GM23248 (cell line): ENCODE measurements at regions not wholly inside any gene's neighbourhood (a gene's known extent, or its start where the extent isn't known, plus 50 kb on each side); places are given as distances from the start of the nearest gene placed in this dataset.

Source experiments
- DNase-seq: peaks from one replicate; pipeline ENCODE4 v3.0.0-alpha.2; 2015
- H2AFZ ChIP-seq: fragments of 200-600 bp; sonication (generic); 2 replicates; pipeline ENCODE4 v1.6.1; 2016; ENCODE audit warnings: antibody characterized with exemption
- H3F3A ChIP-seq: fragments of 200-600 bp; sonication (generic); 2 replicates; pipeline ENCODE4 v1.6.1; 2016; ENCODE audit warnings: mild to moderate bottlenecking, antibody characterized with exemption, mixed run types; ENCODE audit not compliant: insufficient read depth
- H3K27ac ChIP-seq: fragments of 200-600 bp; sonication (generic); 2 replicates; pipeline ENCODE4 v1.5.1; 2016; ENCODE audit warnings: mild to moderate bottlenecking
- H3K27me3 ChIP-seq: fragments of 200-600 bp; sonication (generic); replicated peaks from 2 replicates; pipeline ENCODE4 v1.6.1; 2016; ENCODE audit warnings: mild to moderate bottlenecking; ENCODE audit not compliant: insufficient read depth
- H3K36me3 ChIP-seq: fragments of 200-600 bp; sonication (generic); 2 replicates; pipeline ENCODE4 v1.6.1; 2016; ENCODE audit warnings: low read depth, mild to moderate bottlenecking
- H3K4me1 ChIP-seq: fragments of 200-600 bp; sonication (generic); 2 replicates; pipeline ENCODE4 v1.6.1; 2016; ENCODE audit warnings: mild to moderate bottlenecking; ENCODE audit not compliant: insufficient read depth
- H3K4me2 ChIP-seq: fragments of 200-600 bp; sonication (generic); one replicate; pipeline ENCODE4 v1.6.1; 2016; ENCODE audit warnings: mild to moderate bottlenecking; ENCODE audit not compliant: unreplicated experiment
- H3K4me3 ChIP-seq: fragments of 200-600 bp; sonication (generic); 2 replicates; pipeline ENCODE4 v1.5.1; 2016; ENCODE audit warnings: mild to moderate bottlenecking
- H3K79me2 ChIP-seq: fragments of 200-600 bp; sonication (generic); 2 replicates; pipeline ENCODE4 v1.6.1; 2016; ENCODE audit warnings: mild to moderate bottlenecking; ENCODE audit not compliant: insufficient read depth
- H3K9ac ChIP-seq: fragments of 200-600 bp; sonication (generic); 2 replicates; pipeline ENCODE4 v1.6.1; 2016; ENCODE audit warnings: mild to moderate bottlenecking
- H3K9me2 ChIP-seq: fragments of 200-600 bp; sonication (generic); 2 replicates; pipeline ENCODE4 v1.6.1; 2016; ENCODE audit warnings: mixed run types, mild to moderate bottlenecking, moderate library complexity; ENCODE audit not compliant: insufficient read depth
- H3K9me3 ChIP-seq: fragments of 200-600 bp; sonication (generic); one replicate; pipeline ENCODE4 v1.6.1; 2017; ENCODE audit warnings: low read depth
- H4K20me1 ChIP-seq: fragments of 200-600 bp; sonication (generic); 2 replicates; pipeline ENCODE4 v1.6.0; 2016; ENCODE audit not compliant: insufficient read depth
- EZH2 ChIP-seq: fragments of 200-600 bp; sonication (generic); IDR thresholded peaks from 2 replicates; pipeline ENCODE4 v1.6.1; 2018; ENCODE audit warnings: antibody characterized with exemption, mild to moderate bottlenecking; ENCODE audit not compliant: insufficient read depth, poor library complexity, severe bottlenecking
- EZH2phosphoT487 ChIP-seq: fragments of 200-600 bp; sonication (generic); IDR thresholded peaks from 2 replicates; pipeline ENCODE4 v1.6.1; 2018; ENCODE audit warnings: antibody characterized with exemption, moderate library complexity, mild to moderate bottlenecking, low read depth; ENCODE audit not compliant: insufficient read depth
- WGBS, 2 experiments: methylation state at CpG; one replicate each; pipeline ENCODE4 v1.1.6; 2015 to 2017; ENCODE audit warnings: low lambda C conversion rate in 2 of 2, low coverage in 1 of 2; ENCODE audit errors: missing lambda C conversion rate in 2 of 2; 5-methylcytosine and 5-hydroxymethylcytosine counted together
- in situ Hi-C: fragments of 300-500 bp; cut with MboI; formaldehyde crosslinking; loops from 2 replicates; pipeline ENCODE4 v1.15.0; 2020

- no peaks in the 10 kb centered on the region for H3K79me2 ChIP-seq
- no peaks in the 10 kb centered on the region for H4K20me1 ChIP-seq
- 9 to 11% methylated on average over 3 of the region's 3 CpGs for WGBS, 2 experiments
- no peaks in the 10 kb centered on the region for H3K27me3 ChIP-seq
- no peak for TF ChIP-seq EZH2
- TF ChIP-seq EZH2phosphoT487 = no peak
- no peaks in the 10 kb centered on the region for H3K36me3 ChIP-seq
- no peak overlapping the region for H3K27ac ChIP-seq
- H3K9me2 ChIP-seq = no peaks in the 10 kb centered on the region
- no peak overlapping the region for H3K9ac ChIP-seq
- no peaks in the 10 kb centered on the region for H3F3A ChIP-seq
- H2AFZ ChIP-seq = no peak overlapping the region
- no peak overlapping the region for H3K4me2 ChIP-seq
- no peak overlapping the region for H3K4me3 ChIP-seq
- no peak for DNase-seq
- no peaks in the 10 kb centered on the region for H3K4me1 ChIP-seq
- no peaks in the 10 kb centered on the region for H3K9me3 ChIP-seq
- in situ Hi-C loops = no loop called here
Observed at GRCh38 chr9:31065691-31066090, 1318.8 kb upstream of the ACO1 start.

GRCh38 chr9:31067418-31067817 is 1317.0 kb upstream of the ACO1 start:
- Histone ChIP-seq H3K27ac (no peak overlapping the region), H3K9me3 (no peaks in the 10 kb centered on the region), H3F3A (no peaks in the 10 kb centered on the region), H2AFZ (no peak overlapping the region), H3K9me2 (no peaks in the 10 kb centered on the region), H3K36me3 (no peaks in the 10 kb centered on the region), H3K4me1 (no peaks in the 10 kb centered on the region), H3K9ac (no peak overlapping the region), H3K79me2 (no peaks in the 10 kb centered on the region), H3K4me3 (no peak overlapping the region), H4K20me1 (no peaks in the 10 kb centered on the region), H3K27me3 (no peaks in the 10 kb centered on the region), H3K4me2 (no peak overlapping the region)
- in situ Hi-C loops = no loop called here
- TF ChIP-seq EZH2phosphoT487 (no peak), EZH2 (no peak)
- no peak for DNase-seq
- 4 to 6% methylated on average over 2 of the region's 2 CpGs for WGBS, 2 experiments

GRCh38 chr9:31071606-31072286 is 1312.7 kb upstream of the ACO1 start:
- no peak overlapping the region for H3K9ac ChIP-seq
- no peaks in the 10 kb centered on the region for H3K9me3 ChIP-seq
- TF ChIP-seq EZH2phosphoT487 (no peak), EZH2 (no peak)
- no peaks in the 10 kb centered on the region for H3F3A ChIP-seq
- no peaks in the 10 kb centered on the region for H3K79me2 ChIP-seq
- no peaks in the 10 kb centered on the region for H4K20me1 ChIP-seq
- H2AFZ ChIP-seq = no peak overlapping the region
- no peak overlapping the region for H3K4me3 ChIP-seq
- H3K4me2 ChIP-seq = no peak overlapping the region
- no peaks in the 10 kb centered on the region for H3K9me2 ChIP-seq
- no peak overlapping the region for H3K27ac ChIP-seq
- no peak for DNase-seq
- no peaks in the 10 kb centered on the region for H3K27me3 ChIP-seq
- H3K36me3 ChIP-seq = no peaks in the 10 kb centered on the region
- 49 to 61% methylated on average over 15 to 18 of the region's 23 CpGs for WGBS, 2 experiments
- H3K4me1 ChIP-seq = no peaks in the 10 kb centered on the region
- in situ Hi-C loops = no loop called here

- in situ Hi-C loops = no loop called here
- H3K27ac ChIP-seq = no peak overlapping the region
- H3K9me2 ChIP-seq = no peaks in the 10 kb centered on the region
- no peak for DNase-seq
- H3K4me3 ChIP-seq = no peak overlapping the region
- H3K36me3 ChIP-seq = no peaks in the 10 kb centered on the region
- H4K20me1 ChIP-seq = no peaks in the 10 kb centered on the region
- WGBS, 2 experiments = 17 to 18% methylated on average over 2 of the region's 2 CpGs
- TF ChIP-seq EZH2 (no peak), EZH2phosphoT487 (no peak)
- H3K9ac ChIP-seq = no peak overlapping the region
- H3K79me2 ChIP-seq = no peaks in the 10 kb centered on the region
- no peaks in the 10 kb centered on the region for H3F3A ChIP-seq
- no peak overlapping the region for H2AFZ ChIP-seq
- H3K4me2 ChIP-seq = no peak overlapping the region
- no peaks in the 10 kb centered on the region for H3K27me3 ChIP-seq
- H3K4me1 ChIP-seq = no peaks in the 10 kb centered on the region
- no peaks in the 10 kb centered on the region for H3K9me3 ChIP-seq
Observed at GRCh38 chr9:31078175-31078574, 1306.3 kb upstream of the ACO1 start.

GRCh38 chr9:31084350-31084749 is 1300.1 kb upstream of the ACO1 start:
- Histone ChIP-seq H2AFZ (no peak overlapping the region), H3K36me3 (no peaks in the 10 kb centered on the region), H3K4me1 (no peaks in the 10 kb centered on the region), H3K9ac (no peak overlapping the region), H3K9me2 (no peaks in the 10 kb centered on the region), H3F3A (no peaks in the 10 kb centered on the region), H4K20me1 (no peaks in the 10 kb centered on the region), H3K27me3 (no peaks in the 10 kb centered on the region), H3K9me3 (no peaks in the 10 kb centered on the region), H3K4me2 (no peak overlapping the region), H3K4me3 (no peak overlapping the region), H3K27ac (no peak overlapping the region), H3K79me2 (no peaks in the 10 kb centered on the region)
- DNase-seq = no peak
- no peak for TF ChIP-seq EZH2phosphoT487
- no peak for TF ChIP-seq EZH2
- in situ Hi-C loops = no loop called here
- WGBS, 2 experiments = 19 to 21% methylated on average over 4 of the region's 4 CpGs
